NB4 (cell line): ENCODE measurements at regions not wholly inside any gene's neighbourhood (a gene's known extent, or its start where the extent isn't known, plus 50 kb on each side); places are given as distances from the start of the nearest gene placed in this dataset.

ENCODE experiments used
- MYC ChIP-seq: IDR thresholded peaks from 2 replicates; pipeline ENCODE4 v1.6.1; 2011; ENCODE audit warnings: low read depth, low read length
- POLR2A ChIP-seq: IDR thresholded peaks from 2 replicates; pipeline ENCODE4 v1.6.1; 2011; ENCODE audit warnings: mild to moderate bottlenecking; ENCODE audit not compliant: insufficient read length; ENCODE audit errors: extremely low read depth
- TF ChIP-seq, protein P1 (sequence below): IDR thresholded peaks from one replicate; pipeline ENCODE4 v1.5.1; 2012; ENCODE audit warnings: low read depth, low read length
- TF ChIP-seq, protein P2 (sequence below): IDR thresholded peaks from 2 replicates; pipeline ENCODE4 v1.6.1; 2011; ENCODE audit warnings: low read depth, low read length

DNA sequence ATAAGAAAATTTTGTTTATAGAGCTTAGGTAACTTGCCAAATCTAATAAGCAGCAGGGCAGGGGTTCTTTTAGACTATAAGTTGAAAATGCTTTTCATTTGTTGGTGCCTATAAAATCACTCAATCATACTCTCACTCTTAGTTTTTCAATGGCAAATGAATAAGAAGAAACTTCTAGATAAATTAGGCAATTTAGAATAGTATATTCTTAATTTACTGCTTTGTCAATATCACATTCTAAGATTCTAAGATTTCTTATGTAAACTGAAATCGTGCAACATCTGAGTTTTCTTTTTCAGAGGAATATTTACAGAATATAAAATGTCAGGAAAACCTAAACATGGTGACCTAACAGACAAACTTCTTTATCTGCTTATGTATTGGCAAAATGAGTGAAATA, 849.0 kb downstream of the DTWD2 start:
- TF ChIP-seq POLR2A (no peak), MYC (no peak)
- TF ChIP-seq, protein P1, sequence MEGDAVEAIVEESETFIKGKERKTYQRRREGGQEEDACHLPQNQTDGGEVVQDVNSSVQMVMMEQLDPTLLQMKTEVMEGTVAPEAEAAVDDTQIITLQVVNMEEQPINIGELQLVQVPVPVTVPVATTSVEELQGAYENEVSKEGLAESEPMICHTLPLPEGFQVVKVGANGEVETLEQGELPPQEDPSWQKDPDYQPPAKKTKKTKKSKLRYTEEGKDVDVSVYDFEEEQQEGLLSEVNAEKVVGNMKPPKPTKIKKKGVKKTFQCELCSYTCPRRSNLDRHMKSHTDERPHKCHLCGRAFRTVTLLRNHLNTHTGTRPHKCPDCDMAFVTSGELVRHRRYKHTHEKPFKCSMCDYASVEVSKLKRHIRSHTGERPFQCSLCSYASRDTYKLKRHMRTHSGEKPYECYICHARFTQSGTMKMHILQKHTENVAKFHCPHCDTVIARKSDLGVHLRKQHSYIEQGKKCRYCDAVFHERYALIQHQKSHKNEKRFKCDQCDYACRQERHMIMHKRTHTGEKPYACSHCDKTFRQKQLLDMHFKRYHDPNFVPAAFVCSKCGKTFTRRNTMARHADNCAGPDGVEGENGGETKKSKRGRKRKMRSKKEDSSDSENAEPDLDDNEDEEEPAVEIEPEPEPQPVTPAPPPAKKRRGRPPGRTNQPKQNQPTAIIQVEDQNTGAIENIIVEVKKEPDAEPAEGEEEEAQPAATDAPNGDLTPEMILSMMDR: no peak
- TF ChIP-seq, protein P2, sequence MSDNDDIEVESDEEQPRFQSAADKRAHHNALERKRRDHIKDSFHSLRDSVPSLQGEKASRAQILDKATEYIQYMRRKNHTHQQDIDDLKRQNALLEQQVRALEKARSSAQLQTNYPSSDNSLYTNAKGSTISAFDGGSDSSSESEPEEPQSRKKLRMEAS: no peak
